Progenitor cell of endocrine pancreas (in vitro differentiated cells): ENCODE measurements at regions not wholly inside any gene's neighbourhood (a gene's known extent, or its start where the extent isn't known, plus 50 kb on each side); places are given as distances from the start of the nearest gene placed in this dataset.
"Not testable (repeated sequence)": the region's sequence is repeated elsewhere in the genome, so short reads cannot be mapped to it uniquely, and the experiment has no call there.

Experiments
- DNase-seq: peaks from one replicate; pipeline ENCODE4 v3.0.0; 2021; ENCODE audit warnings: low spot score; ENCODE audit not compliant: unreplicated experiment
- H3K27ac Mint-ChIP-seq: 2 replicates; pipeline ENCODE4 v1.8.0; 2021; ENCODE audit warnings: mild to moderate bottlenecking, moderate library complexity, mixed read lengths
- H3K27me3 Mint-ChIP-seq: 2 replicates; pipeline ENCODE4 v1.8.0; 2021; ENCODE audit warnings: mixed read lengths
- H3K36me3 Mint-ChIP-seq: 2 replicates; pipeline ENCODE4 v1.8.0; 2022; ENCODE audit warnings: mixed read lengths; ENCODE audit not compliant: insufficient read depth
- H3K4me1 Mint-ChIP-seq: 2 replicates; pipeline ENCODE4 v1.8.0; 2021; ENCODE audit warnings: low read depth, mixed read lengths
- H3K4me3 Mint-ChIP-seq: 2 replicates; pipeline ENCODE4 v1.8.0; 2021; ENCODE audit warnings: low read depth, mild to moderate bottlenecking, moderate library complexity, mixed read lengths
- H3K9me3 Mint-ChIP-seq: 2 replicates; pipeline ENCODE4 v1.8.0; 2021; ENCODE audit warnings: low read depth, mixed read lengths
- TF ChIP-seq, protein P1 (sequence below): fragments of 200-600 bp; sonication (generic); IDR thresholded peaks from one replicate; pipeline ENCODE4 v1.5.0; 2021; ENCODE audit warnings: antibody characterized with exemption, mild to moderate bottlenecking; ENCODE audit not compliant: unreplicated experiment

DNA sequence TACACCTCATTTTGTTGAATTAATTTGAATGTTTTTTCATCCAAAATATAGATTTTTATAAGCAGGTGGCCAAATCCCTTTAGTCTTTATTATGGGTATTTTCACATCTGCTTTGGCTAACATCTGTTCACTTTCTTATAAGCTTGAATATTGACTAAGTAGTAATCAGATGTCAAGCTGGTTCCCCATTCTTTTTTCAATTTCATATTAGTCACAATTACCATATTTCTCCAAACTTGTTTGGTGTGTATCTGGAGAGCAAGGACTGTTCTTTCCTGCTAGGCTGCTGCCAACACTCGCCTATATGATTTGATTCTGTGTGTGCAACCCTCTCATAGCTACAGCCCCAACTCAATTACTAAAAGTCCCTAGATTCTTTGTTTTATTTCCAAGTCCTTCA, 608.5 kb downstream of the PSAT1 start:
- no peaks in the 10 kb centered on the region for H3K4me1 Mint-ChIP-seq
- H3K9me3 Mint-ChIP-seq, result peaks cover 5% of the 10 kb centered on the region
- no peak for DNase-seq
- no peaks in the 10 kb centered on the region for H3K27me3 Mint-ChIP-seq
- TF ChIP-seq, protein P1, sequence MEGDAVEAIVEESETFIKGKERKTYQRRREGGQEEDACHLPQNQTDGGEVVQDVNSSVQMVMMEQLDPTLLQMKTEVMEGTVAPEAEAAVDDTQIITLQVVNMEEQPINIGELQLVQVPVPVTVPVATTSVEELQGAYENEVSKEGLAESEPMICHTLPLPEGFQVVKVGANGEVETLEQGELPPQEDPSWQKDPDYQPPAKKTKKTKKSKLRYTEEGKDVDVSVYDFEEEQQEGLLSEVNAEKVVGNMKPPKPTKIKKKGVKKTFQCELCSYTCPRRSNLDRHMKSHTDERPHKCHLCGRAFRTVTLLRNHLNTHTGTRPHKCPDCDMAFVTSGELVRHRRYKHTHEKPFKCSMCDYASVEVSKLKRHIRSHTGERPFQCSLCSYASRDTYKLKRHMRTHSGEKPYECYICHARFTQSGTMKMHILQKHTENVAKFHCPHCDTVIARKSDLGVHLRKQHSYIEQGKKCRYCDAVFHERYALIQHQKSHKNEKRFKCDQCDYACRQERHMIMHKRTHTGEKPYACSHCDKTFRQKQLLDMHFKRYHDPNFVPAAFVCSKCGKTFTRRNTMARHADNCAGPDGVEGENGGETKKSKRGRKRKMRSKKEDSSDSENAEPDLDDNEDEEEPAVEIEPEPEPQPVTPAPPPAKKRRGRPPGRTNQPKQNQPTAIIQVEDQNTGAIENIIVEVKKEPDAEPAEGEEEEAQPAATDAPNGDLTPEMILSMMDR, result no peak
- H3K4me3 Mint-ChIP-seq, result no peak overlapping the region
- no peak overlapping the region for H3K27ac Mint-ChIP-seq
- H3K36me3 Mint-ChIP-seq, result no peaks in the 10 kb centered on the region

DNA sequence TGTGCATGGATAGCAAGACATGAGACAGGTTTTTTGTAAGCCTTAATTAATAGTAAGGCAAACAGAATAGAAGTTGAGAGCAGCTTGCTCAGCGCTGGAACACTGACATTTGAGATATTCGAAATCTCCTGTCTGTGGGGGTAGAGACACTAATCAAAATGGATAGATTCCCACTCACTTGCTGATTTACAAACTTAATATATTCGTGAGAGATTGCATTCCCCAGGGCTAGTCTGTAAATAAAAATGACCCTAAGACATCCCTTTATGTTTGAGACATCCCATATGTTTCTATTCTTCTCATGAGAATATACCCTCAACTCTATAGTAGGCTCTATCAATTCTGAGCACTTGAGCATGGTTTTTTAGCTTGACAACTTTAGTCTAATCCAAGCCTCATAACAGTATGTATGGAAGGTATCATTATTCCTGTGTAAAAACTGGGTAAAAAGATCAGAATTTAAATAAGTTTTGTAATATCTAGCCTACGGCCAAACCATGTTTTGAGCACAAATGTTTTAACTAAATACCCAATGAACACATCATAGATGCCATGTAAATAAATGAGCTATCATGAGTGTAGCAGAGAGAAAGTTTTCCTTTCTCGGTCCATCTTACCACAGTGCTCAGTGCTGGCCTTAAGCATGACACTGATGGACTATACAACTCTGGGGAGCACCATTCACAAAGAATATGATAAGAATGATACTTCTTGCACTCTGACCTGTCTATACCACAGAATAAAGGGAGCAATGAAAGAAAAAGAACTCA, 609.2 kb downstream of the PSAT1 start:
- H3K9me3 Mint-ChIP-seq, result peaks cover 5% of the 10 kb centered on the region
- H3K36me3 Mint-ChIP-seq, result no peaks in the 10 kb centered on the region
- H3K4me1 Mint-ChIP-seq, result no peaks in the 10 kb centered on the region
- H3K27me3 Mint-ChIP-seq, result no peaks in the 10 kb centered on the region
- no peak overlapping the region for H3K27ac Mint-ChIP-seq
- DNase-seq, result no peak
- TF ChIP-seq, protein P1, result no peak
- no peak overlapping the region for H3K4me3 Mint-ChIP-seq

DNA sequence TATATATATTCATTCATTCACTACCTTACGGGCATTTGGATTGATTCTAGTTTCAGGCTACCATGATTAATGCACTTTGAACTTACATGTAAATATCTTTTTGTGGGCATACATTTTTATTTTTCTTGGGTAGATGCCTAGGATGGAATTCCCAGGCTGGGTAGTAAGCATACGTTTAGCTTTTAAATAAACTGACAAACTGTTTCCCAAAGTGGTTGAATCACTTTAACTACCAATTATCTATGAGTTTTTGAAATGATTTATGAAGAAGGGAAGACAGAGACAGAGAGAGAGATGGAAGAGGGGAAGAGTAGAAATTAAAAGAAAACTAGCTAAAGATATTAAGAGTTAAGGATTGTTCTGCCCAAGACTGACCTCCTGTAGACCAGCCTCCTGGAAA, 612.6 kb downstream of the PSAT1 start:
- no peaks in the 10 kb centered on the region for H3K27me3 Mint-ChIP-seq
- H3K36me3 Mint-ChIP-seq, result no peaks in the 10 kb centered on the region

DNA sequence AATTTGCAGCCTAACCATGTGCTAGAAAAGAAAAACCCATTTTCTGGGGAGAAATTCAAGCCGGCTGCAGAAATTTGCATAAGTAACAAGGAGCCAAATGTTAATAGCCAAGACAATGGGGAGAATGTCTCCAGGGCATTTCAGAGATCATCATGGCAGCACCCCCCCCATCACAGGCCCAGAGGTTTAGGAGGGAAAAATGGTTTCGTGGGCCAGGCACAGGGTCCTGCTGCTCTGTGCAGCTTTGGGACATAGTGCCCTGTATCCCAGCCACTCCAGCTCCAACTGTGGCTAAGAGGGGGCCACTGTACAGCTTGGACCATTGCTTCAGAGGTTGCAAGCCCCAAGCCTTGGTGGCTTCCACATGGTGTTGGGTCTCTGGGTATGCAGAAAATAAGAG, 620.0 kb downstream of the PSAT1 start:
- peaks cover 12% of the 10 kb centered on the region for H3K9me3 Mint-ChIP-seq
- not testable (repeated sequence) for DNase-seq, H3K4me1 Mint-ChIP-seq, H3K36me3 Mint-ChIP-seq, H3K27ac Mint-ChIP-seq, H3K27me3 Mint-ChIP-seq, H3K4me3 Mint-ChIP-seq

More for the DNA sequence above, 612.6 kb downstream of the PSAT1 start:
- H3K4me3 Mint-ChIP-seq, result no peak overlapping the region
- TF ChIP-seq, protein P1, result no peak
- DNase-seq, result no peak
- no peak overlapping the region for H3K27ac Mint-ChIP-seq
- peaks cover 5% of the 10 kb centered on the region for H3K9me3 Mint-ChIP-seq
- no peaks in the 10 kb centered on the region for H3K4me1 Mint-ChIP-seq

DNA sequence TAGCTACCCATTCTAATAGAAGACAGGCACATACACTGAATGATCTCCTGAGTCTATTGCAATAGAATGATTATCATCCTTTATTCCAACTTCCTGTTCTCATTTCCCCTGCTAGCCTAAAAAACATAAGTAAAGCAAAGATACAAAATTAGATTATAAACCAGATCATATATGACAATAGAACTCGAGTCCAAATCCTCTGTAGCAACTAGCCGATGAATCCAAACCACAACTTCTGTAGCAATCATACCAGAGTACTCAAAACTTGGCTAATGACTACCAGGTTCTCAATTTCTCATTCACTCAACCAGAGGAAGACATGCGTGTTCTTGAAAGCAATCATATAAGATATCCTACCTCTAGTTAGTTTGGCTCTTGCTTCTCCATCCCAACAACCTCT, 622.1 kb downstream of the PSAT1 start:
- Mint-ChIP-seq H3K27ac (no peak overlapping the region), H3K36me3 (peaks cover 1% of the 10 kb centered on the region), H3K4me3 (no peak overlapping the region), H3K27me3 (no peaks in the 10 kb centered on the region), H3K4me1 (no peaks in the 10 kb centered on the region), H3K9me3 (peaks cover 12% of the 10 kb centered on the region)
- TF ChIP-seq, protein P1, result no peak
- DNase-seq, result no peak

DNA sequence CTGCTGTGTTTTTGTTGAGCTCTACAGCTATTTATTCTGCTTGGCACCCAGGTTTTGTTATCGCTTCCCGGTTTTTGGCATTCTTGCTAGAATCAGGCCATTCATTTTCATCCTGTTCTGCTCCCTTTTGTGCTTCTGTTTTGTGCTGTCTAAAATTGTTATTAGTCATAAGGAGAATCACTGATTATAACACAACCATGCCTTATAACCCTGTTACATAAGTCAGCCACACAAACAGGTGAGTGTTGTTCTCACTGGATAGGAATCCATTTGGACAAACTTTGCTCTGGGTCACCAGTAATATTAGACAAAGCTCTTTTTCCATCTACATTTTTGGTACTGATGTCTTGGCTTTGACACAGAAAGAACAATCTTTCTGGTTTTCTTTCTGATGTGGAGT, 622.8 kb downstream of the PSAT1 start:
- Mint-ChIP-seq H3K4me1 (peaks cover 2% of the 10 kb centered on the region), H3K27ac (no peak overlapping the region), H3K4me3 (no peak overlapping the region), H3K27me3 (no peaks in the 10 kb centered on the region), H3K9me3 (peaks cover 12% of the 10 kb centered on the region), H3K36me3 (peaks cover 1% of the 10 kb centered on the region)
- TF ChIP-seq, protein P1, result no peak
- DNase-seq, result no peak
